Hematopoietic multipotent progenitor cell treated with erythropoietin and hydrocortisone succinate and interleukin-3 and kit ligand, for 17 days (in vitro differentiated cells): ENCODE measurements at regions not wholly inside any gene's neighbourhood (a gene's known extent, or its start where the extent isn't known, plus 50 kb on each side); places are given as distances from the start of the nearest gene placed in this dataset.
"Not testable (repeated sequence)": the region's sequence is repeated elsewhere in the genome, so short reads cannot be mapped to it uniquely, and the experiment has no call there.

Source experiments
- DNase-seq: peaks from one replicate; pipeline ENCODE4 v3.0.0-alpha.2; 2015; ENCODE audit warnings: low spot score

GRCh38 chr15:31179693-31180092 lies 78.2 kb upstream of the TRPM1 start:
- DNase-seq = no peak

- no peak for DNase-seq
Observed at GRCh38 chr15:31193291-31193690, 91.8 kb upstream of the TRPM1 start.

GRCh38 chr15:31195871-31196270 lies 94.3 kb upstream of the TRPM1 start:
- no peak for DNase-seq

- DNase-seq = peak; percentile 58
Observed at GRCh38 chr15:31197497-31198414, 96.2 kb upstream of the TRPM1 start.

GRCh38 chr15:31200735-31201151 lies 99.2 kb upstream of the TRPM1 start:
- DNase-seq = peak; percentile 72

GRCh38 chr15:31202953-31203352 lies 101.4 kb upstream of the TRPM1 start:
- DNase-seq = no peak

GRCh38 chr15:31203999-31204398 lies 102.5 kb upstream of the TRPM1 start:
- no peak for DNase-seq

GRCh38 chr15:31206386-31207181 lies 105.1 kb upstream of the TRPM1 start:
- no peak for DNase-seq

GRCh38 chr15:31207246-31207645 lies 105.7 kb upstream of the TRPM1 start:
- no peak for DNase-seq

GRCh38 chr15:31207861-31208260 lies 106.3 kb upstream of the TRPM1 start:
- DNase-seq = not testable (repeated sequence)

- DNase-seq = no peak
Observed at GRCh38 chr15:31208817-31209216, 107.3 kb upstream of the TRPM1 start.

- DNase-seq = no peak
Observed at GRCh38 chr15:31211353-31211752, 109.8 kb upstream of the TRPM1 start.

GRCh38 chr15:31212326-31213080 lies 111.0 kb upstream of the TRPM1 start:
- peak; percentile 24 for DNase-seq

GRCh38 chr15:31214158-31214863 lies 112.3 kb upstream of the KLF13 start:
- DNase-seq = no peak

GRCh38 chr15:31214864-31215489 lies 111.7 kb upstream of the KLF13 start:
- DNase-seq = no peak

GRCh38 chr15:31215490-31216214 lies 111.0 kb upstream of the KLF13 start:
- peak; percentile 86 for DNase-seq

- peak; percentile 84 for DNase-seq
Observed at GRCh38 chr15:31216215-31216911, 110.3 kb upstream of the KLF13 start.

- no peak for DNase-seq
Observed at GRCh38 chr15:31217067-31217466, 109.6 kb upstream of the KLF13 start.

- no peak for DNase-seq
Observed at GRCh38 chr15:31217566-31218270, 108.9 kb upstream of the KLF13 start.
